Liver (tissue), 3 donors: ENCODE measurements at regions not wholly inside any gene's neighbourhood (a gene's known extent, or its start where the extent isn't known, plus 50 kb on each side); places are given as distances from the start of the nearest gene placed in this dataset.

Experiments used
- EGR1 ChIP-seq, 2 donors: IDR thresholded peaks; 2 replicates each; pipeline ENCODE4 v1.6.1; 2016 to 2018; ENCODE audit warnings: antibody characterized with exemption in 2 of 2, low read depth in 2 of 2
- GABPA ChIP-seq, 2 donors: IDR thresholded peaks in 1 of 2; conservative IDR thresholded peaks in 1 of 2; 2 replicates each; pipeline ENCODE4 v1.6.1; 2016; ENCODE audit warnings: antibody characterized with exemption in 2 of 2, mild to moderate bottlenecking in 1 of 2, moderate library complexity in 1 of 2
- HNF4A ChIP-seq, 2 donors: conservative IDR thresholded peaks; 2 replicates each; pipeline ENCODE4 v1.6.1; 2016; ENCODE audit warnings: antibody characterized with exemption in 2 of 2, mild to moderate bottlenecking in 2 of 2
- RAD21 ChIP-seq, 2 donors: IDR thresholded peaks; 2 replicates each; pipeline ENCODE4 v1.6.1; 2016; ENCODE audit warnings: antibody characterized with exemption in 2 of 2, mild to moderate bottlenecking in 2 of 2
- TAF1 ChIP-seq: conservative IDR thresholded peaks from 2 replicates; pipeline ENCODE4 v1.6.1; 2016; ENCODE audit warnings: antibody characterized with exemption, mild to moderate bottlenecking
- TF ChIP-seq, protein P1 (sequence below): fragments of 150-350 bp; IDR thresholded peaks from 2 replicates; pipeline ENCODE4 v1.5.1; 2017; ENCODE audit warnings: improper control_type of control experiment, low read depth, low read length; ENCODE audit not compliant: missing input control
- TF ChIP-seq, protein P2 (sequence below): IDR thresholded peaks from 2 replicates; pipeline ENCODE4 v1.6.1; 2016; ENCODE audit warnings: antibody characterized with exemption, mild to moderate bottlenecking
- TF ChIP-seq, protein P3 (sequence below): IDR thresholded peaks from 2 replicates; pipeline ENCODE4 v1.6.1; 2016; ENCODE audit warnings: antibody characterized with exemption
- donor health status: healthy.
- donor health status: healthy.

DNA sequence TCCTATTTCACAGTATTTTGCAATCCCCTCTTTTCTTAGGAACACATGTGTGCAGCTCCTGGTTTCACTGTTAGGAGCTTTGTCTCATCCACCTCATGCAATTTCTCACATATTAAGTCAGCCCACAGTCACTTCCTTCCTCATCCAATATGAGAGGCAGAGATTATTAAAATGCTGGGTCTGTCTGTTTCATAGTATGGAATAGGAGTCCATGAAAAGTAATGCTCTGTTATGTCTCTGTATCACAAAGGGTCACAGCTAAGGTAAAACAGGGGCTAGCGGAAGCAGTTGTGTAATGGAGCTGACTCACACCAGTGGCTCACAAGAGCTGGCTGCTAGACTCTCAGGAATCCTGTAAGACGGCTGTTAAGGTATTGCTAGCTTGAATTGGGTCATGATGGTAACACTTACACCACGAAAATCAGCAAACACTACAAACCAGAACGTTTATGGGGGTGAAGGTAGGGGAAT, 216.5 kb downstream of the EFNB2 start:
- TF ChIP-seq HNF4A (conservative IDR thresholded peaks at IDR 0.05), result no peak
- TF ChIP-seq, protein P1, sequence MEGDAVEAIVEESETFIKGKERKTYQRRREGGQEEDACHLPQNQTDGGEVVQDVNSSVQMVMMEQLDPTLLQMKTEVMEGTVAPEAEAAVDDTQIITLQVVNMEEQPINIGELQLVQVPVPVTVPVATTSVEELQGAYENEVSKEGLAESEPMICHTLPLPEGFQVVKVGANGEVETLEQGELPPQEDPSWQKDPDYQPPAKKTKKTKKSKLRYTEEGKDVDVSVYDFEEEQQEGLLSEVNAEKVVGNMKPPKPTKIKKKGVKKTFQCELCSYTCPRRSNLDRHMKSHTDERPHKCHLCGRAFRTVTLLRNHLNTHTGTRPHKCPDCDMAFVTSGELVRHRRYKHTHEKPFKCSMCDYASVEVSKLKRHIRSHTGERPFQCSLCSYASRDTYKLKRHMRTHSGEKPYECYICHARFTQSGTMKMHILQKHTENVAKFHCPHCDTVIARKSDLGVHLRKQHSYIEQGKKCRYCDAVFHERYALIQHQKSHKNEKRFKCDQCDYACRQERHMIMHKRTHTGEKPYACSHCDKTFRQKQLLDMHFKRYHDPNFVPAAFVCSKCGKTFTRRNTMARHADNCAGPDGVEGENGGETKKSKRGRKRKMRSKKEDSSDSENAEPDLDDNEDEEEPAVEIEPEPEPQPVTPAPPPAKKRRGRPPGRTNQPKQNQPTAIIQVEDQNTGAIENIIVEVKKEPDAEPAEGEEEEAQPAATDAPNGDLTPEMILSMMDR, result no peak
- no peak for TF ChIP-seq TAF1
- TF ChIP-seq GABPA (IDR thresholded peaks at IDR 0.05 in 1 of 2, conservative IDR thresholded peaks at IDR 0.05 in 1 of 2), result no peak
- TF ChIP-seq, protein P2, sequence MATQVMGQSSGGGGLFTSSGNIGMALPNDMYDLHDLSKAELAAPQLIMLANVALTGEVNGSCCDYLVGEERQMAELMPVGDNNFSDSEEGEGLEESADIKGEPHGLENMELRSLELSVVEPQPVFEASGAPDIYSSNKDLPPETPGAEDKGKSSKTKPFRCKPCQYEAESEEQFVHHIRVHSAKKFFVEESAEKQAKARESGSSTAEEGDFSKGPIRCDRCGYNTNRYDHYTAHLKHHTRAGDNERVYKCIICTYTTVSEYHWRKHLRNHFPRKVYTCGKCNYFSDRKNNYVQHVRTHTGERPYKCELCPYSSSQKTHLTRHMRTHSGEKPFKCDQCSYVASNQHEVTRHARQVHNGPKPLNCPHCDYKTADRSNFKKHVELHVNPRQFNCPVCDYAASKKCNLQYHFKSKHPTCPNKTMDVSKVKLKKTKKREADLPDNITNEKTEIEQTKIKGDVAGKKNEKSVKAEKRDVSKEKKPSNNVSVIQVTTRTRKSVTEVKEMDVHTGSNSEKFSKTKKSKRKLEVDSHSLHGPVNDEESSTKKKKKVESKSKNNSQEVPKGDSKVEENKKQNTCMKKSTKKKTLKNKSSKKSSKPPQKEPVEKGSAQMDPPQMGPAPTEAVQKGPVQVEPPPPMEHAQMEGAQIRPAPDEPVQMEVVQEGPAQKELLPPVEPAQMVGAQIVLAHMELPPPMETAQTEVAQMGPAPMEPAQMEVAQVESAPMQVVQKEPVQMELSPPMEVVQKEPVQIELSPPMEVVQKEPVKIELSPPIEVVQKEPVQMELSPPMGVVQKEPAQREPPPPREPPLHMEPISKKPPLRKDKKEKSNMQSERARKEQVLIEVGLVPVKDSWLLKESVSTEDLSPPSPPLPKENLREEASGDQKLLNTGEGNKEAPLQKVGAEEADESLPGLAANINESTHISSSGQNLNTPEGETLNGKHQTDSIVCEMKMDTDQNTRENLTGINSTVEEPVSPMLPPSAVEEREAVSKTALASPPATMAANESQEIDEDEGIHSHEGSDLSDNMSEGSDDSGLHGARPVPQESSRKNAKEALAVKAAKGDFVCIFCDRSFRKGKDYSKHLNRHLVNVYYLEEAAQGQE, result no peak
- TF ChIP-seq, protein P3, sequence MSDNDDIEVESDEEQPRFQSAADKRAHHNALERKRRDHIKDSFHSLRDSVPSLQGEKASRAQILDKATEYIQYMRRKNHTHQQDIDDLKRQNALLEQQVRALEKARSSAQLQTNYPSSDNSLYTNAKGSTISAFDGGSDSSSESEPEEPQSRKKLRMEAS, result no peak
- no peak for TF ChIP-seq RAD21 (IDR thresholded peaks at IDR 0.05)
- TF ChIP-seq EGR1 (IDR thresholded peaks at IDR 0.05; ENCODE audit: low read depth in 2 of 2), result no peak
